ENCODE measurements at regions not wholly inside any gene's neighbourhood (a gene's known extent, or its start where the extent isn't known, plus 50 kb on each side); places are given as distances from the start of the nearest gene placed in this dataset.

GRCh38 chr11:131089727-131090245, 173.5 kb upstream of the SNX19 start:
- Histone ChIP-seq H3K36me3 (ENCODE audit: insufficient read depth) (no peaks in the 10 kb centered on the region), H4K20me1 (ENCODE audit: insufficient read depth) (no peaks in the 10 kb centered on the region)

GRCh38 chr11:131092469-131092868, 176.2 kb upstream of the SNX19 start:
- H3K4me2 ChIP-seq, result no peak overlapping the region
- no peaks in the 10 kb centered on the region for H3K4me1 ChIP-seq (ENCODE audit: low read depth, poor library complexity, severe bottlenecking)
- H2AFZ ChIP-seq (ENCODE audit: low read depth), result no peak overlapping the region
- no peaks in the 10 kb centered on the region for H3K36me3 ChIP-seq (ENCODE audit: insufficient read depth)
- no peak for TF ChIP-seq CTCF (conservative IDR thresholded peaks at IDR 0.05; ENCODE audit: low read depth, low read length)
- H3K4me3 ChIP-seq (IDR thresholded peaks at IDR 0.05; ENCODE audit: insufficient read depth, low read depth, low read length), result no peak overlapping the region
- no peaks in the 10 kb centered on the region for H3K79me2 ChIP-seq (ENCODE audit: insufficient read depth, low read depth)
- H3K27ac ChIP-seq, result no peak overlapping the region
- no peaks in the 10 kb centered on the region for H4K20me1 ChIP-seq (ENCODE audit: insufficient read depth)
- no peak overlapping the region for H3K9ac ChIP-seq
- no peaks in the 10 kb centered on the region for H3K27me3 ChIP-seq (ENCODE audit: insufficient read depth, low read depth)

More at GRCh38 chr11:131089727-131090245, 173.5 kb upstream of the SNX19 start:
- no peak overlapping the region for H3K4me3 ChIP-seq (IDR thresholded peaks at IDR 0.05; ENCODE audit: insufficient read depth, low read depth, low read length)
- no peak overlapping the region for H3K27ac ChIP-seq
- H3K79me2 ChIP-seq (ENCODE audit: insufficient read depth, low read depth), result no peaks in the 10 kb centered on the region
- H2AFZ ChIP-seq (ENCODE audit: low read depth), result no peak overlapping the region
- no peaks in the 10 kb centered on the region for H3K4me1 ChIP-seq (ENCODE audit: low read depth, poor library complexity, severe bottlenecking)
- H3K9ac ChIP-seq, result no peak overlapping the region
- no peak for TF ChIP-seq CTCF (conservative IDR thresholded peaks at IDR 0.05; ENCODE audit: low read depth, low read length)
- no peaks in the 10 kb centered on the region for H3K27me3 ChIP-seq (ENCODE audit: insufficient read depth, low read depth)
- H3K4me2 ChIP-seq, result no peak overlapping the region

GRCh38 chr11:131094827-131095226, 178.5 kb upstream of the SNX19 start:
- Histone ChIP-seq H3K4me2 (no peak overlapping the region), H3K4me1 (ENCODE audit: low read depth, poor library complexity, severe bottlenecking) (no peaks in the 10 kb centered on the region), H3K9ac (no peak overlapping the region)

GRCh38 chr11:131095511-131096185, 179.4 kb upstream of the SNX19 start:
- Histone ChIP-seq H3K4me1 (ENCODE audit: low read depth, poor library complexity, severe bottlenecking) (no peaks in the 10 kb centered on the region), H2AFZ (ENCODE audit: low read depth) (no peak overlapping the region)
- TF ChIP-seq CTCF (conservative IDR thresholded peaks at IDR 0.05; ENCODE audit: low read depth, low read length), result no peak

More at GRCh38 chr11:131094827-131095226, 178.5 kb upstream of the SNX19 start:
- Histone ChIP-seq H3K79me2 (ENCODE audit: insufficient read depth, low read depth) (no peaks in the 10 kb centered on the region), H3K4me3 (IDR thresholded peaks at IDR 0.05; ENCODE audit: insufficient read depth, low read depth, low read length) (no peak overlapping the region), H4K20me1 (ENCODE audit: insufficient read depth) (no peaks in the 10 kb centered on the region), H3K27me3 (ENCODE audit: insufficient read depth, low read depth) (no peaks in the 10 kb centered on the region), H3K27ac (no peak overlapping the region), H3K36me3 (ENCODE audit: insufficient read depth) (no peaks in the 10 kb centered on the region), H2AFZ (ENCODE audit: low read depth) (no peak overlapping the region)
- TF ChIP-seq CTCF (conservative IDR thresholded peaks at IDR 0.05; ENCODE audit: low read depth, low read length), result no peak

More at GRCh38 chr11:131095511-131096185, 179.4 kb upstream of the SNX19 start:
- H3K9ac ChIP-seq, result no peak overlapping the region
- no peak overlapping the region for H3K27ac ChIP-seq
- no peaks in the 10 kb centered on the region for H3K79me2 ChIP-seq (ENCODE audit: insufficient read depth, low read depth)
- no peaks in the 10 kb centered on the region for H3K27me3 ChIP-seq (ENCODE audit: insufficient read depth, low read depth)
- H3K4me3 ChIP-seq (IDR thresholded peaks at IDR 0.05; ENCODE audit: insufficient read depth, low read depth, low read length), result no peak overlapping the region
- no peaks in the 10 kb centered on the region for H3K36me3 ChIP-seq (ENCODE audit: insufficient read depth)
- no peak overlapping the region for H3K4me2 ChIP-seq
- H4K20me1 ChIP-seq (ENCODE audit: insufficient read depth), result no peaks in the 10 kb centered on the region
